Stomach (tissue), 8 donors: ENCODE measurements at regions not wholly inside any gene's neighbourhood (a gene's known extent, or its start where the extent isn't known, plus 50 kb on each side); places are given as distances from the start of the nearest gene placed in this dataset.
A peak's percentile ranks its signal among the peaks of the same experiment; 100 is the strongest.

Source experiments
- DNase-seq, 2 donors: peaks; one replicate each; pipeline versions ENCODE4 v3.0.0 to v3.0.0-alpha.2; 2013 to 2019
- H3K27ac ChIP-seq, 5 donors: fragments of 200-600 bp in 4 of 5; sonication (generic) in 4 of 5; one replicate each; pipeline ENCODE4 v1.5.1; 2013 to 2019; ENCODE audit warnings: mild to moderate bottlenecking in 1 of 5, moderate library complexity in 1 of 5
- H3K27me3 ChIP-seq, 3 donors: fragments of 200-600 bp; sonication (generic); one replicate each; pipeline ENCODE4 v1.5.1; 2017 to 2019; ENCODE audit warnings: mixed run types in 1 of 3
- H3K36me3 ChIP-seq, 4 donors: fragments of 200-600 bp; sonication (generic); 1 replicate in 3 of 4; 2 replicates in 1 of 4; pipeline ENCODE4 v1.5.1; 2016 to 2019
- H3K4me1 ChIP-seq, 4 donors: fragments of 200-600 bp; sonication (generic); one replicate each; pipeline ENCODE4 v1.5.1; 2016 to 2019
- H3K4me3 ChIP-seq, 4 donors: fragments of 200-600 bp; sonication (generic) in 3 of 4; one replicate each; pipeline ENCODE4 v1.5.1; 2016 to 2019; ENCODE audit warnings: mild to moderate bottlenecking in 1 of 4
- H3K9me3 ChIP-seq, 4 donors: fragments of 200-600 bp; sonication (generic); one replicate each; pipeline ENCODE4 v1.5.1; 2016 to 2019
- CTCF ChIP-seq, 7 experiments: fragments of 450-650 bp in 4 of 7; fragments of 200-600 bp in 3 of 7; sonication (generic) in 3 of 7; IDR thresholded peaks; one replicate each; pipeline ENCODE4 v1.5.1; 2016 to 2019; ENCODE audit warnings: antibody characterized with exemption in 7 of 7, control low read depth in 2 of 7, mild to moderate bottlenecking in 1 of 7
- EP300 ChIP-seq: sonication (generic); formaldehyde crosslinking; IDR thresholded peaks from one replicate; pipeline ENCODE4 v1.6.1; 2017; ENCODE audit warnings: antibody characterized with exemption
- POLR2A ChIP-seq, 4 donors: fragments of 450-650 bp; IDR thresholded peaks; one replicate each; pipeline ENCODE4 v1.6.1; 2016; ENCODE audit warnings: antibody characterized with exemption in 4 of 4, control low read depth in 2 of 4, mild to moderate bottlenecking in 1 of 4, moderate library complexity in 1 of 4
- POLR2AphosphoS5 ChIP-seq, 3 donors: sonication (generic); formaldehyde crosslinking; IDR thresholded peaks; one replicate each; pipeline ENCODE4 v1.6.1; 2016; ENCODE audit warnings: antibody characterized with exemption in 3 of 3
- WGBS, 5 donors: extraction: QIAGEN DNeasy Blood & Tissue Kit in 3 of 5; methylation state at CpG; one replicate each; pipeline versions ENCODE4 v1.1.5 to v1.1.7; 2013 to 2018; 5-methylcytosine and 5-hydroxymethylcytosine counted together
- intact Hi-C: fragments of 100-400 bp; cut with DNase I; formaldehyde crosslinking; loops from one replicate; pipeline ENCODE4 v1.15.1; 2023; ENCODE audit warnings: low total_unique reads
- donor health status: healthy with polysubstance abuse.
- donor health status: Bipolar disorder and iron deficiency.
- donor health status: healthy.

- Histone ChIP-seq H3K4me3 (no peak overlapping the region), H3K27me3 (peaks cover 0 to 5% (median 0%) of the 10 kb centered on the region in 3 donors), H3K9me3 (peaks cover 0 to 6% (median 2%) of the 10 kb centered on the region in 4 donors), H3K4me1 (no peaks in the 10 kb centered on the region), H3K27ac (no peak overlapping the region), H3K36me3 (no peaks in the 10 kb centered on the region)
- DNase-seq: no peak
- 53 to 77% (median 61%) methylated on average over 2 of the region's 2 CpGs for WGBS, 5 donors
- TF ChIP-seq CTCF (IDR thresholded peaks at IDR 0.05): no peak
- no peak for TF ChIP-seq POLR2AphosphoS5 (IDR thresholded peaks at IDR 0.05)
- no peak for TF ChIP-seq EP300
- no peak for TF ChIP-seq POLR2A (IDR thresholded peaks at IDR 0.05)
- intact Hi-C loops: no loop called here
These were observed 93.1 kb upstream of the NPAS2 start for GRCh38 chr2:100726866-100727265.

- Histone ChIP-seq H3K36me3 (no peaks in the 10 kb centered on the region), H3K4me3 (no peak overlapping the region), H3K27me3 (no peaks in the 10 kb centered on the region), H3K4me1 (no peaks in the 10 kb centered on the region), H3K9me3 (peaks cover 0 to 6% (median 2%) of the 10 kb centered on the region in 4 donors), H3K27ac (no peak overlapping the region)
- 51 to 59% (median 52%) methylated on average over 6 of the region's 6 CpGs for WGBS, 5 donors
- peak; percentile 73 to 74 for DNase-seq
- intact Hi-C loops: loop anchor here (5.0 kb wide), 1 partner anchor 252 kb away; no protein-coding TSS in a partner anchor
- peak in 5 of 7 experiments; percentile 36 to 68 (median 65) for TF ChIP-seq CTCF (IDR thresholded peaks at IDR 0.05)
- peak in 1 of 3 donors; percentile 66 for TF ChIP-seq POLR2AphosphoS5 (IDR thresholded peaks at IDR 0.05)
- no peak for TF ChIP-seq POLR2A (IDR thresholded peaks at IDR 0.05)
These were observed 89.6 kb upstream of the NPAS2 start for GRCh38 chr2:100730290-100730868.

- intact Hi-C loops: loop anchor here (5.0 kb wide), 1 partner anchor 251 kb away; no protein-coding TSS in a partner anchor
- 79 to 88% (median 83%) methylated on average over 3 of the region's 3 CpGs for WGBS, 5 donors
These were observed 88.4 kb upstream of the NPAS2 start for GRCh38 chr2:100731535-100731981.

More at GRCh38 chr2:100731535-100731981, 88.4 kb upstream of the NPAS2 start:
- Histone ChIP-seq H3K27me3 (no peaks in the 10 kb centered on the region), H3K27ac (no peak overlapping the region), H3K36me3 (no peaks in the 10 kb centered on the region), H3K4me1 (no peaks in the 10 kb centered on the region), H3K4me3 (no peak overlapping the region), H3K9me3 (peaks cover 0 to 6% (median 2%) of the 10 kb centered on the region in 4 donors)
- no peak for TF ChIP-seq POLR2AphosphoS5 (IDR thresholded peaks at IDR 0.05)
- no peak for TF ChIP-seq POLR2A (IDR thresholded peaks at IDR 0.05)
- no peak for TF ChIP-seq EP300
- TF ChIP-seq CTCF (IDR thresholded peaks at IDR 0.05): no peak
- no peak for DNase-seq
